ENCODE measurements at regions not wholly inside any gene's neighbourhood (a gene's known extent, or its start where the extent isn't known, plus 50 kb on each side); places are given as distances from the start of the nearest gene placed in this dataset.

- TF ChIP-seq ZNF114 (CRISPR knock-in tag; IDR thresholded peaks at IDR 0.05), result no peak
- no peak for TF ChIP-seq EZH2phosphoT487 (IDR thresholded peaks at IDR 0.05; ENCODE audit: unreplicated experiment)
- TF ChIP-seq NANOG (IDR thresholded peaks at IDR 0.05; ENCODE audit: borderline replicate concordance), result no peak
- TF ChIP-seq ZNF331 (CRISPR knock-in tag; IDR thresholded peaks at IDR 0.05; ENCODE audit: low read depth), result no peak
- TF ChIP-seq ETS1 (IDR thresholded peaks at IDR 0.05), result no peak
- TF ChIP-seq STAT1 (IDR thresholded peaks at IDR 0.05; ENCODE audit: unreplicated experiment), result no peak
- TF ChIP-seq, protein P1, sequence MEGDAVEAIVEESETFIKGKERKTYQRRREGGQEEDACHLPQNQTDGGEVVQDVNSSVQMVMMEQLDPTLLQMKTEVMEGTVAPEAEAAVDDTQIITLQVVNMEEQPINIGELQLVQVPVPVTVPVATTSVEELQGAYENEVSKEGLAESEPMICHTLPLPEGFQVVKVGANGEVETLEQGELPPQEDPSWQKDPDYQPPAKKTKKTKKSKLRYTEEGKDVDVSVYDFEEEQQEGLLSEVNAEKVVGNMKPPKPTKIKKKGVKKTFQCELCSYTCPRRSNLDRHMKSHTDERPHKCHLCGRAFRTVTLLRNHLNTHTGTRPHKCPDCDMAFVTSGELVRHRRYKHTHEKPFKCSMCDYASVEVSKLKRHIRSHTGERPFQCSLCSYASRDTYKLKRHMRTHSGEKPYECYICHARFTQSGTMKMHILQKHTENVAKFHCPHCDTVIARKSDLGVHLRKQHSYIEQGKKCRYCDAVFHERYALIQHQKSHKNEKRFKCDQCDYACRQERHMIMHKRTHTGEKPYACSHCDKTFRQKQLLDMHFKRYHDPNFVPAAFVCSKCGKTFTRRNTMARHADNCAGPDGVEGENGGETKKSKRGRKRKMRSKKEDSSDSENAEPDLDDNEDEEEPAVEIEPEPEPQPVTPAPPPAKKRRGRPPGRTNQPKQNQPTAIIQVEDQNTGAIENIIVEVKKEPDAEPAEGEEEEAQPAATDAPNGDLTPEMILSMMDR (conservative IDR thresholded peaks at IDR 0.05; ENCODE audit: low read depth in 2 of 2), result no peak
- TF ChIP-seq, protein P2, sequence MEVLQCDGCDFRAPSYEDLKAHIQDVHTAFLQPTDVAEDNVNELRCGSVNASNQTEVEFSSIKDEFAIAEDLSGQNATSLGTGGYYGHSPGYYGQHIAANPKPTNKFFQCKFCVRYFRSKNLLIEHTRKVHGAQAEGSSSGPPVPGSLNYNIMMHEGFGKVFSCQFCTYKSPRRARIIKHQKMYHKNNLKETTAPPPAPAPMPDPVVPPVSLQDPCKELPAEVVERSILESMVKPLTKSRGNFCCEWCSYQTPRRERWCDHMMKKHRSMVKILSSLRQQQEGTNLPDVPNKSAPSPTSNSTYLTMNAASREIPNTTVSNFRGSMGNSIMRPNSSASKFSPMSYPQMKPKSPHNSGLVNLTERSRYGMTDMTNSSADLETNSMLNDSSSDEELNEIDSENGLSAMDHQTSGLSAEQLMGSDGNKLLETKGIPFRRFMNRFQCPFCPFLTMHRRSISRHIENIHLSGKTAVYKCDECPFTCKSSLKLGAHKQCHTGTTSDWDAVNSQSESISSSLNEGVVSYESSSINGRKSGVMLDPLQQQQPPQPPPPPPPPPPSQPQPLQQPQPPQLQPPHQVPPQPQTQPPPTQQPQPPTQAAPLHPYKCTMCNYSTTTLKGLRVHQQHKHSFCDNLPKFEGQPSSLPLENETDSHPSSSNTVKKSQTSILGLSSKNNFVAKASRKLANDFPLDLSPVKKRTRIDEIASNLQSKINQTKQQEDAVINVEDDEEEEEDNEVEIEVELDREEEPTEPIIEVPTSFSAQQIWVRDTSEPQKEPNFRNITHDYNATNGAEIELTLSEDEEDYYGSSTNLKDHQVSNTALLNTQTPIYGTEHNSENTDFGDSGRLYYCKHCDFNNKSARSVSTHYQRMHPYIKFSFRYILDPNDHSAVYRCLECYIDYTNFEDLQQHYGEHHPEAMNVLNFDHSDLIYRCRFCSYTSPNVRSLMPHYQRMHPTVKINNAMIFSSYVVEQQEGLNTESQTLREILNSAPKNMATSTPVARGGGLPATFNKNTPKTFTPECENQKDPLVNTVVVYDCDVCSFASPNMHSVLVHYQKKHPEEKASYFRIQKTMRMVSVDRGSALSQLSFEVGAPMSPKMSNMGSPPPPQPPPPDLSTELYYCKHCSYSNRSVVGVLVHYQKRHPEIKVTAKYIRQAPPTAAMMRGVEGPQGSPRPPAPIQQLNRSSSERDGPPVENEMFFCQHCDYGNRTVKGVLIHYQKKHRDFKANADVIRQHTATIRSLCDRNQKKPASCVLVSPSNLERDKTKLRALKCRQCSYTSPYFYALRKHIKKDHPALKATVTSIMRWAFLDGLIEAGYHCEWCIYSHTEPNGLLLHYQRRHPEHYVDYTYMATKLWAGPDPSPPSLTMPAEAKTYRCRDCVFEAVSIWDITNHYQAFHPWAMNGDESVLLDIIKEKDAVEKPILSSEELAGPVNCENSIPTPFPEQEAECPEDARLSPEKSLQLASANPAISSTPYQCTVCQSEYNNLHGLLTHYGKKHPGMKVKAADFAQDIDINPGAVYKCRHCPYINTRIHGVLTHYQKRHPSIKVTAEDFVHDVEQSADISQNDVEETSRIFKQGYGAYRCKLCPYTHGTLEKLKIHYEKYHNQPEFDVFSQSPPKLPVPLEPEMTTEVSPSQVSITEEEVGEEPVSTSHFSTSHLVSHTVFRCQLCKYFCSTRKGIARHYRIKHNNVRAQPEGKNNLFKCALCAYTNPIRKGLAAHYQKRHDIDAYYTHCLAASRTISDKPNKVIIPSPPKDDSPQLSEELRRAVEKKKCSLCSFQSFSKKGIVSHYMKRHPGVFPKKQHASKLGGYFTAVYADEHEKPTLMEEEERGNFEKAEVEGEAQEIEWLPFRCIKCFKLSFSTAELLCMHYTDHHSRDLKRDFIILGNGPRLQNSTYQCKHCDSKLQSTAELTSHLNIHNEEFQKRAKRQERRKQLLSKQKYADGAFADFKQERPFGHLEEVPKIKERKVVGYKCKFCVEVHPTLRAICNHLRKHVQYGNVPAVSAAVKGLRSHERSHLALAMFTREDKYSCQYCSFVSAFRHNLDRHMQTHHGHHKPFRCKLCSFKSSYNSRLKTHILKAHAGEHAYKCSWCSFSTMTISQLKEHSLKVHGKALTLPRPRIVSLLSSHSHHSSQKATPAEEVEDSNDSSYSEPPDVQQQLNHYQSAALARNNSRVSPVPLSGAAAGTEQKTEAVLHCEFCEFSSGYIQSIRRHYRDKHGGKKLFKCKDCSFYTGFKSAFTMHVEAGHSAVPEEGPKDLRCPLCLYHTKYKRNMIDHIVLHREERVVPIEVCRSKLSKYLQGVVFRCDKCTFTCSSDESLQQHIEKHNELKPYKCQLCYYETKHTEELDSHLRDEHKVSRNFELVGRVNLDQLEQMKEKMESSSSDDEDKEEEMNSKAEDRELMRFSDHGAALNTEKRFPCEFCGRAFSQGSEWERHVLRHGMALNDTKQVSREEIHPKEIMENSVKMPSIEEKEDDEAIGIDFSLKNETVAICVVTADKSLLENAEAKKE (CRISPR knock-in tag; IDR thresholded peaks at IDR 0.05), result no peak
- TF ChIP-seq CREB1 (CRISPR knock-in tag; IDR thresholded peaks at IDR 0.05; ENCODE audit: low read depth), result no peak
- TF ChIP-seq, protein P3, sequence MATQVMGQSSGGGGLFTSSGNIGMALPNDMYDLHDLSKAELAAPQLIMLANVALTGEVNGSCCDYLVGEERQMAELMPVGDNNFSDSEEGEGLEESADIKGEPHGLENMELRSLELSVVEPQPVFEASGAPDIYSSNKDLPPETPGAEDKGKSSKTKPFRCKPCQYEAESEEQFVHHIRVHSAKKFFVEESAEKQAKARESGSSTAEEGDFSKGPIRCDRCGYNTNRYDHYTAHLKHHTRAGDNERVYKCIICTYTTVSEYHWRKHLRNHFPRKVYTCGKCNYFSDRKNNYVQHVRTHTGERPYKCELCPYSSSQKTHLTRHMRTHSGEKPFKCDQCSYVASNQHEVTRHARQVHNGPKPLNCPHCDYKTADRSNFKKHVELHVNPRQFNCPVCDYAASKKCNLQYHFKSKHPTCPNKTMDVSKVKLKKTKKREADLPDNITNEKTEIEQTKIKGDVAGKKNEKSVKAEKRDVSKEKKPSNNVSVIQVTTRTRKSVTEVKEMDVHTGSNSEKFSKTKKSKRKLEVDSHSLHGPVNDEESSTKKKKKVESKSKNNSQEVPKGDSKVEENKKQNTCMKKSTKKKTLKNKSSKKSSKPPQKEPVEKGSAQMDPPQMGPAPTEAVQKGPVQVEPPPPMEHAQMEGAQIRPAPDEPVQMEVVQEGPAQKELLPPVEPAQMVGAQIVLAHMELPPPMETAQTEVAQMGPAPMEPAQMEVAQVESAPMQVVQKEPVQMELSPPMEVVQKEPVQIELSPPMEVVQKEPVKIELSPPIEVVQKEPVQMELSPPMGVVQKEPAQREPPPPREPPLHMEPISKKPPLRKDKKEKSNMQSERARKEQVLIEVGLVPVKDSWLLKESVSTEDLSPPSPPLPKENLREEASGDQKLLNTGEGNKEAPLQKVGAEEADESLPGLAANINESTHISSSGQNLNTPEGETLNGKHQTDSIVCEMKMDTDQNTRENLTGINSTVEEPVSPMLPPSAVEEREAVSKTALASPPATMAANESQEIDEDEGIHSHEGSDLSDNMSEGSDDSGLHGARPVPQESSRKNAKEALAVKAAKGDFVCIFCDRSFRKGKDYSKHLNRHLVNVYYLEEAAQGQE (IDR thresholded peaks at IDR 0.05; ENCODE audit: unreplicated experiment), result no peak
- TF ChIP-seq EZH2 (IDR thresholded peaks at IDR 0.05; ENCODE audit: low read depth, unreplicated experiment), result no peak
- TF ChIP-seq POLR2AphosphoS5 (IDR thresholded peaks at IDR 0.05; ENCODE audit: low read depth), result no peak
- TF ChIP-seq JUNB (IDR thresholded peaks at IDR 0.05; ENCODE audit: unreplicated experiment), result no peak
- Histone ChIP-seq H3K4me2 (no peak overlapping the region), H3K27me3 (ENCODE audit: insufficient read depth) (no peaks in the 10 kb centered on the region), H3K36me3 (ENCODE audit: insufficient read depth) (no peaks in the 10 kb centered on the region), H3K4me3 (no peak overlapping the region), H3K4me1 (ENCODE audit: insufficient read depth) (no peaks in the 10 kb centered on the region), H3F3A (replicated peaks; ENCODE audit: low read depth) (no peaks in the 10 kb centered on the region), H2AFZ (0 out of 2 replicates have a peak overlapping the region, but pooled peaks have one; percentile 18), H3K9me2 (ENCODE audit: insufficient read depth) (0 out of 2 replicates have a peak, but pooled peaks cover 4% of the 10 kb centered on the region), H4K20me1 (replicated peaks; ENCODE audit: insufficient read depth) (no peaks in the 10 kb centered on the region), H3K79me2 (replicated peaks; ENCODE audit: insufficient read depth) (no peaks in the 10 kb centered on the region), H3K27ac (ENCODE audit: low read depth) (no peak overlapping the region)
- Mint-ChIP-seq H3K36me3 (ENCODE audit: low read depth) (no peaks in the 10 kb centered on the region), H3K4me1 (no peaks in the 10 kb centered on the region; the same call in 1 of the 3 replicates), H3K27ac (peak overlapping the region; percentile 0; the same call in 1 of the 2 replicates), H3K9me3 (no peaks in the 10 kb centered on the region), H3K27me3 (ENCODE audit: insufficient read depth, low read depth, poor library complexity) (peaks cover 2% of the 10 kb centered on the region), H3K4me3 (no peak overlapping the region)
- ATAC-seq (no peak), DNase-seq (ENCODE audit: low spot score) (no peak)
Observed at GRCh38 chr2:221850076-221850475, 278.0 kb upstream of the EPHA4 start.
